ENCODE measurements at regions not wholly inside any gene's neighbourhood (a gene's known extent, or its start where the extent isn't known, plus 50 kb on each side); places are given as distances from the start of the nearest gene placed in this dataset.

DNA sequence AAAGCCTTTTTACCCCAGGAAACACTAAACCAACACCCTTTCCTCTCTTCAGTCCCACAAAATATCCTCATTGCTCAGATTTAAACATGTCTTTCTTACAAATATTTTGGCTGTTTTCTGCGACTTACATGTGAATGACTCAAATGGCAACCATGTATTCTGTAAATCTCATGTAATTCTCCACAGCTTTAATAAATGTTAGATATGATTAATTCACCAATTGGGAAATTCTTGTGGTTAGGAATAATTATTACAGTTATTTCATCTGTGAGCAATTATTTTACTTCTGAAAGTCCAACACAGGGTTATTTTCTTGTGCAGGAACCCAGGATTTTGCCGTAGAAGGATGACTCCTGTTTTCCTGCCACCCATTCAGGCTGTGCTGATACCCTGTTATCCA lies 431.5 kb downstream of the LMO4 start:
- TF ChIP-seq CTCF (IDR thresholded peaks at IDR 0.05) = no peak
- no peak for TF ChIP-seq POLR2A (IDR thresholded peaks at IDR 0.05)
- no peak for TF ChIP-seq EP300 (IDR thresholded peaks at IDR 0.05)
